Mucosa of descending colon (tissue), 3 donors: ENCODE measurements at regions not wholly inside any gene's neighbourhood (a gene's known extent, or its start where the extent isn't known, plus 50 kb on each side); places are given as distances from the start of the nearest gene placed in this dataset.
"Not testable (repeated sequence)": the region's sequence is repeated elsewhere in the genome, so short reads cannot be mapped to it uniquely, and the experiment has no call there.

Source experiments
- ATAC-seq: fragments of 200-7000 bp; cut with Tn5 transposase; one replicate; pipeline ENCODE4 v1.9.1; 2020; ENCODE audit warnings: mild to moderate bottlenecking, moderate library complexity
- DNase-seq, 3 donors: peaks; one replicate each; pipeline ENCODE4 v3.0.0-alpha.2; 2020
- H3K36me3 ChIP-seq: fragments of 200-600 bp; one replicate; pipeline ENCODE4 v1.8.0; 2021; ENCODE audit warnings: low read depth, mild to moderate bottlenecking
- H3K4me1 ChIP-seq: fragments of 200-600 bp; one replicate; pipeline ENCODE4 v1.8.0; 2021; ENCODE audit warnings: low read depth, mild to moderate bottlenecking
- H3K4me3 ChIP-seq: fragments of 200-600 bp; one replicate; pipeline ENCODE4 v1.8.0; 2021; ENCODE audit warnings: mild to moderate bottlenecking
- H3K9me3 ChIP-seq: fragments of 200-600 bp; one replicate; pipeline ENCODE4 v1.8.0; 2021; ENCODE audit warnings: mild to moderate bottlenecking
- intact Hi-C, 2 donors: fragments of 100-400 bp; cut with DNase I in 1 of 2; cut with micrococcal nuclease in 1 of 2; formaldehyde crosslinking; loops; one replicate each; pipeline versions ENCODE4 v1.11.0 to v1.11.1; 2022; cut with DNase I, micrococcal nuclease
- TF ChIP-seq, protein P1 (sequence below): fragments of 200-600 bp; IDR thresholded peaks from one replicate; pipeline ENCODE4 v1.8.0; 2022; ENCODE audit warnings: antibody characterized with exemption, mild to moderate bottlenecking
- donor health status: DM: no; HTN: no; CAD: no; lungs with moderate emphysema.
- donor health status: DM: no; HTN: no; CAD: no.
- donor health status: DM: no; HTN: yes; CAD: no.

DNA sequence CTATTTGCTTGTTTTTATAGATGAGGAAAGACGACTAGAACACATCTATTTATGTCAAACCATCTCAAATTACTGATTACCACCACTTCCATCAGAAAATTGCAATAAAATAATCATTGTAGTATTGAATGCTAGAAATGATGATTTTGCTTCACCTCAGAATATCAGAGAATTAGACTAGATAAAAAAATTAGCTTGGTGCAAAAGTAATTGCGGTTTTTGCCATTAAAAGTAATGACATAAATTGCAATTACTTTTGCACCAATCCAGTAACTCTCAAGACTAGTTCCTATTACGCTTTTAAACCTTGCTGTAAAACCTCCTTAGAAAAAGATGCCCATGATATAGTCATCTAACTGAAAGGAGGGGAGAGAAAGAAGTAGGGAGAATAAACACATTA, 556.7 kb upstream of the GRIN3A start:
- H3K4me3 ChIP-seq: no peak overlapping the region
- no peaks in the 10 kb centered on the region for H3K9me3 ChIP-seq
- DNase-seq: no peak
- H3K4me1 ChIP-seq: no peaks in the 10 kb centered on the region
- no peaks in the 10 kb centered on the region for H3K36me3 ChIP-seq
- ATAC-seq: no peak
- TF ChIP-seq, protein P1, sequence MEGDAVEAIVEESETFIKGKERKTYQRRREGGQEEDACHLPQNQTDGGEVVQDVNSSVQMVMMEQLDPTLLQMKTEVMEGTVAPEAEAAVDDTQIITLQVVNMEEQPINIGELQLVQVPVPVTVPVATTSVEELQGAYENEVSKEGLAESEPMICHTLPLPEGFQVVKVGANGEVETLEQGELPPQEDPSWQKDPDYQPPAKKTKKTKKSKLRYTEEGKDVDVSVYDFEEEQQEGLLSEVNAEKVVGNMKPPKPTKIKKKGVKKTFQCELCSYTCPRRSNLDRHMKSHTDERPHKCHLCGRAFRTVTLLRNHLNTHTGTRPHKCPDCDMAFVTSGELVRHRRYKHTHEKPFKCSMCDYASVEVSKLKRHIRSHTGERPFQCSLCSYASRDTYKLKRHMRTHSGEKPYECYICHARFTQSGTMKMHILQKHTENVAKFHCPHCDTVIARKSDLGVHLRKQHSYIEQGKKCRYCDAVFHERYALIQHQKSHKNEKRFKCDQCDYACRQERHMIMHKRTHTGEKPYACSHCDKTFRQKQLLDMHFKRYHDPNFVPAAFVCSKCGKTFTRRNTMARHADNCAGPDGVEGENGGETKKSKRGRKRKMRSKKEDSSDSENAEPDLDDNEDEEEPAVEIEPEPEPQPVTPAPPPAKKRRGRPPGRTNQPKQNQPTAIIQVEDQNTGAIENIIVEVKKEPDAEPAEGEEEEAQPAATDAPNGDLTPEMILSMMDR: no peak
- intact Hi-C loops: no loop called here

DNA sequence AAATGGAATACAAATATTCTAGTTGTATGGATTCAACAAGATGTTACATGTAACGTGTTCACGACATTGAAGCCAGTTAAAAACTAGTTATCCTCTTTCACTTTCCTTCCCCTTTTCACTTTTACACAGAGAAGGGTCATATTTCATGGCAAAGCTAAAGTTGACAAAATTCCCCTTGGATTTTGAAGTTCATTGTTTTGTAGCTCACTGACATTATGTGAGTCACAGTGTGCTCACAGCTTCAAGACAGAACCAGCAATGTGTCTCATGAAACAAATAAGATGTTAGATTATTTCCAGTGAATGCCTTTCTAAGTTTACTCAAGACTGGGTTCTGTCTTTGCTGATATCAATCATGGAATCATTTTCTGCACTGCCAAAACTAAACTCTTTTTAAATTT, 535.5 kb upstream of the GRIN3A start:
- TF ChIP-seq, protein P1: no peak
- H3K4me1 ChIP-seq: no peaks in the 10 kb centered on the region
- no peaks in the 10 kb centered on the region for H3K36me3 ChIP-seq
- no peaks in the 10 kb centered on the region for H3K9me3 ChIP-seq
- ATAC-seq (no peak), DNase-seq (no peak)
- intact Hi-C loops: no loop called here
- no peak overlapping the region for H3K4me3 ChIP-seq

DNA sequence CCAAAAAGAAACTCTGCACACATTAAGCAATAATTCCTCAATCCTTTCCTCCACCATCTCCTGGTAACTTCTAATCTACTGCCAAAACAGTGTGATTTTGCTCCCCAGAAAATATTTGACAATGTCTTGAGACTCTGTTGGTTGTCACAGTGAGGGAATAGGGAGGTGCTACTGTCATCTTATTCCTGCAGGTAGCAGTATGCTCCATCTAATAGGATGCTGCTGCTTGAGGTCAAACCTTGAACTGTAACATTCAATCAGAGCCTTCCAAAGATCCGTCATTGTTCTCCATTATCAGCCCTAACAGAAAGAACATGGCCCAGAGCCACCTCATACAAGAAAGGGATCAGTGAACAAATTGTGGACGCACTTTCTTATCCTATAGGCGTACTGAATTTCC, 514.7 kb upstream of the GRIN3A start:
- intact Hi-C loops: no loop called here
- Histone ChIP-seq H3K4me3 (no peak overlapping the region), H3K36me3 (no peaks in the 10 kb centered on the region), H3K4me1 (no peaks in the 10 kb centered on the region), H3K9me3 (no peaks in the 10 kb centered on the region)
- no peak for ATAC-seq
- TF ChIP-seq, protein P1: no peak
- no peak for DNase-seq

DNA sequence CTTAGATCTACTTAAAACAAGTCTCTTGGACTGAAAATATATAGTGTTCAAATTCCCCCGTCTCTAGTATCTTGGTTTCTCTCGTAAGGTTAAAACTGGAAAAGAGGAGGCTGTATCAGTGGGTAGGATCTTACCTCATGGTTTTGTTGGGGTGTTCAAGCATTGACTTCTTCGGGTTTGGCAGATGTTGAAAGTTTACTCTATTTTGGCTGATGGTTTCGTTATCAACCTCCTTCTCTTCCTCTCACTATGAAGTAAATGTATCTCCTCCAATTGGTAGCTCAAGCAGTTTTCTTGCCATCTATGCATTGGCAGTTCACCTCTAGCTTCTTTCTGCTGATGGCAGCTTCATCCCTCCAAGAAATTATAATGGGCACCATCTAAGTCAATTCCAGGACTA, 506.5 kb upstream of the GRIN3A start:
- Histone ChIP-seq H3K9me3 (no peaks in the 10 kb centered on the region), H3K36me3 (no peaks in the 10 kb centered on the region), H3K4me3 (no peak overlapping the region), H3K4me1 (no peaks in the 10 kb centered on the region)
- intact Hi-C loops: no loop called here
- no peak for DNase-seq
- ATAC-seq: no peak
- TF ChIP-seq, protein P1: no peak

DNA sequence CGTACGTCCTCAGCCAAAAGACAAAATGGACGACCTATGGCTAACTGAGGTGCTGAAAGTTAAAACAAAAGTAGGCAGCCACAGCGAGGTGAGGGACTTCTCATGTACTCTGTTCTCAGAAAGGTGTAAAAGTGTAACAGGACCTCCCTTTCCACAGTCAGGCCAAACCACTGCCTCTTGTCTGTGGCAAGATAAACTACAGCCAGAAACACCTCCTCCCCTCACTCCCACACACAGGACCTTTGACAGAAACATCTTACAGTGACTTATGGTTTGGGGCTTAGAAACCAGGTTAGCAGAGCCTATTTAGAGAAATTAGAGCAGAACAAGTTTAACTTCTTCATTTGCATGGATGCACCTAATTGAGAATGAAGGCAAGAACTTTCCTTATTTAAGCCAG, 499.1 kb upstream of the GRIN3A start:
- ATAC-seq: no peak
- no peak overlapping the region for H3K4me3 ChIP-seq

DNA sequence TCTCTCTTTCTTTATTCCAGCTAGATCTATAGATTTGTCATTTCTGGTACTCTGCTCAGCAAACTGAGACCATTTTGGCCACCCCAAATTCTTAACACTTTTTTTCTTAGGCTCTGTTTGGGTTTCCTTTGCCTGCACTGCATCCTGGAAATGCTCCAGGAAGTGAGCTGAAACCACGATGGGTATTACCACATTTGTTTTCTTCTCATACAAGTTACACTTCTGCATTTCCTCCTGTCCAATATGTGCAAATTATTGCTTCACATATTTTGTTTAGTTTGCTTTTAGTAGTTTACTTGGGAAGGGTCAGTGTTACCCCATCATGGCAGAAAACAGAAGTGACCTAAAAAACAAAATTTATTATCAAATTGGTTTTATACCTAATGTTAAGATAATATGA, 498.6 kb upstream of the GRIN3A start:
- TF ChIP-seq, protein P1: no peak
- H3K4me1 ChIP-seq: no peaks in the 10 kb centered on the region
- no peak for ATAC-seq
- intact Hi-C loops: no loop called here
- H3K9me3 ChIP-seq: no peaks in the 10 kb centered on the region
- H3K36me3 ChIP-seq: no peaks in the 10 kb centered on the region
- no peak for DNase-seq
- H3K4me3 ChIP-seq: no peak overlapping the region

More for the DNA sequence above, 499.1 kb upstream of the GRIN3A start:
- no peaks in the 10 kb centered on the region for H3K36me3 ChIP-seq
- TF ChIP-seq, protein P1: no peak
- intact Hi-C loops: no loop called here
- H3K9me3 ChIP-seq: no peaks in the 10 kb centered on the region
- no peaks in the 10 kb centered on the region for H3K4me1 ChIP-seq
- no peak for DNase-seq

DNA sequence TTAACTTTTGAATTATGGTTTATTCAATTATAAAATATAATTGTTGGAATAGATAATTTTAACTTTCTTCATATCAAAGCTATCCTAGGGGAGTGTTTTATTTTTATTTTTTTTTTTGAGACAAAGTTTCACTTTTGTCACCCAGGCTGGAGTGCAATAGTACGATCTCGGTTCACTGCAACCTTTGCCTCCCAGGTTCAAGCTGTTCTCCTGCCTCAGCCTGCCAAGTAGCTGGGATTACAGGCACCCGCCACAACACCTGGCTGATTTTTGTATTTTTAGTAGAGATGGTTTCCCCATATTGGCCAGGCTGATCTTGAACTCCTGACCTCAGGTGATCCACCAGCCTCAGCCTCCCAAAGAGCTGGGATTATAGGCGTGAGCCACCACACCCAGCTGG, 489.0 kb upstream of the GRIN3A start:
- H3K4me3 ChIP-seq, H3K9me3 ChIP-seq, H3K4me1 ChIP-seq, intact Hi-C loops, DNase-seq, ATAC-seq, H3K36me3 ChIP-seq: not testable (repeated sequence)
